Endothelial cell of umbilical vein (primary cell): ENCODE measurements at regions not wholly inside any gene's neighbourhood (a gene's known extent, or its start where the extent isn't known, plus 50 kb on each side); places are given as distances from the start of the nearest gene placed in this dataset.
"Not testable (repeated sequence)": the region's sequence is repeated elsewhere in the genome, so short reads cannot be mapped to it uniquely, and the experiment has no call there.

Source experiments
- BruUV-seq: library from RNA; stranded (reverse); fragments of 400-500 nt; replicated peaks from 2 replicates; lab custom pipeline; 2021; lab: Mats Ljungman, UMichigan
- CTCF ChIA-PET: fragments of 300-600, 350-600 bp; sonication (Branson Sonifier 250); formaldehyde crosslinking; loops from one replicate; lab custom pipeline; 2021; ENCODE audit warnings: antibody characterized with exemption, inconsistent platforms; lab: Charles Lee
- POLR2A ChIA-PET: fragments of 300-600, 350-600 bp; sonication (Branson Sonifier 250); formaldehyde crosslinking; loops from one replicate; lab custom pipeline; 2021; ENCODE audit warnings: antibody characterized with exemption, inconsistent platforms; lab: Charles Lee
- DNase-seq: peaks from one replicate; pipeline ENCODE4 v3.0.0-alpha.2; 2011; ENCODE audit warnings: low read depth, low spot score
- FAIRE-seq: peaks from 2 replicates; lab custom pipeline; 2011; peaks lifted over from hg19 to GRCh38; lab: Jason Lieb, UNC
- H2AFZ ChIP-seq: 2 replicates; pipeline ENCODE4 v1.6.0; 2012; ENCODE audit warnings: low read depth, low read length, control low read depth, inconsistent platforms
- H3K27ac ChIP-seq: 2 replicates; pipeline ENCODE4 v1.5.1; 2011; ENCODE audit warnings: low read depth, mild to moderate bottlenecking, control low read depth, low read length, moderate library complexity; ENCODE audit not compliant: insufficient read depth
- H3K27me3 ChIP-seq, 2 experiments: 2 replicates each; pipeline versions ENCODE4 v1.6.0 to v1.6.1; 2011; ENCODE audit warnings: low read length in 2 of 2, mixed read lengths in 1 of 2; ENCODE audit not compliant: control insufficient read depth in 2 of 2, insufficient read depth in 2 of 2
- H3K36me3 ChIP-seq, 2 experiments: 2 replicates in 1 of 2; 3 replicates in 1 of 2; pipeline ENCODE4 v1.5.1; 2011; ENCODE audit warnings: low read length in 2 of 2, mild to moderate bottlenecking in 1 of 2, moderate library complexity in 1 of 2; ENCODE audit not compliant: control insufficient read depth in 2 of 2, insufficient read depth in 2 of 2; ENCODE audit errors: extremely low read depth in 1 of 2
- H3K4me1 ChIP-seq: 3 replicates; pipeline ENCODE4 v1.5.1; 2011; ENCODE audit warnings: mild to moderate bottlenecking, low read length; ENCODE audit not compliant: control insufficient read depth, insufficient read depth; ENCODE audit errors: extremely low read depth
- H3K4me2 ChIP-seq: 2 replicates; pipeline ENCODE4 v1.6.1; 2011; ENCODE audit warnings: low read length, control low read depth, mixed read lengths; ENCODE audit not compliant: insufficient read depth
- H3K4me3 ChIP-seq, 3 experiments: fragments of 200-600 bp in 1 of 3; sonication (generic), shearing (Covaris generic) in 1 of 3; replicated peaks in 1 of 3; 2 replicates each; pipeline ENCODE4 v1.5.1; 2011 to 2016; ENCODE audit warnings: control low read depth in 3 of 3, low read length in 3 of 3, mild to moderate bottlenecking in 2 of 3, inconsistent platforms in 1 of 3, low read depth in 1 of 3, moderate library complexity in 1 of 3; ENCODE audit not compliant: insufficient read depth in 1 of 3
- H3K79me2 ChIP-seq: 2 replicates; pipeline ENCODE4 v1.6.0; 2012; ENCODE audit warnings: low read length, inconsistent platforms; ENCODE audit not compliant: control insufficient read depth, insufficient read depth
- H3K9ac ChIP-seq: replicated peaks from 2 replicates; pipeline ENCODE3; 2011; ENCODE audit warnings: low read length, control low read depth; ENCODE audit not compliant: insufficient read depth; ENCODE audit errors: extremely low read depth
- H3K9me1 ChIP-seq: replicated peaks from 3 replicates; pipeline ENCODE4 v1.6.0; 2011; ENCODE audit warnings: mild to moderate bottlenecking, low read length; ENCODE audit not compliant: control insufficient read depth, insufficient read depth; ENCODE audit errors: extremely low read depth
- H3K9me3 ChIP-seq: replicated peaks from 2 replicates; pipeline ENCODE4 v1.5.1; 2012; ENCODE audit warnings: low read length, inconsistent platforms; ENCODE audit not compliant: control insufficient read depth, insufficient read depth
- H4K20me1 ChIP-seq: replicated peaks from 2 replicates; pipeline ENCODE3; 2011; ENCODE audit warnings: mild to moderate bottlenecking, low read length; ENCODE audit not compliant: control insufficient read depth, insufficient read depth; ENCODE audit errors: extremely low read depth
- EZH2 ChIP-seq: IDR thresholded peaks from 2 replicates; pipeline ENCODE4 v1.6.1; 2012; ENCODE audit warnings: borderline replicate concordance, low read depth, mild to moderate bottlenecking, moderate library complexity, low read length, inconsistent platforms; ENCODE audit not compliant: severe bottlenecking
- FOS ChIP-seq: IDR thresholded peaks from 2 replicates; pipeline ENCODE4 v1.6.1; 2011; ENCODE audit warnings: mild to moderate bottlenecking, low read length, moderate library complexity, borderline replicate concordance; ENCODE audit not compliant: insufficient read depth
- GATA2 ChIP-seq: IDR thresholded peaks from 2 replicates; pipeline ENCODE4 v1.7.0; 2011; ENCODE audit warnings: low read depth, mild to moderate bottlenecking, moderate library complexity, mixed read lengths, low read length; ENCODE audit not compliant: insufficient read length, insufficient read depth
- JUN ChIP-seq: IDR thresholded peaks from 2 replicates; pipeline ENCODE4 v1.6.1; 2011; ENCODE audit warnings: borderline replicate concordance, low read depth; ENCODE audit not compliant: insufficient read length, insufficient read depth
- MYC ChIP-seq: IDR thresholded peaks from one replicate; pipeline ENCODE4 v1.6.1; 2011; ENCODE audit warnings: mild to moderate bottlenecking, low read depth, low read length
- POLR2A ChIP-seq: IDR thresholded peaks from 2 replicates; pipeline ENCODE4 v1.6.1; 2012; ENCODE audit warnings: low read depth, mild to moderate bottlenecking, control low read depth, low read length
- POLR2AphosphoS5 ChIP-seq: IDR thresholded peaks from 2 replicates; pipeline ENCODE4 v1.6.1; 2012; ENCODE audit warnings: low read depth, mild to moderate bottlenecking, control low read depth, low read length, moderate library complexity; ENCODE audit not compliant: insufficient read depth
- dilution Hi-C: fragments of 300-500 bp; cut with MboI; formaldehyde crosslinking; loops from one replicate; pipeline ENCODE4 v1.15.0; 2019; ENCODE audit warnings: low sequenced_read_pairs; ENCODE audit not compliant: extremely low pct_ligation_motif_present
- intact Hi-C: fragments of 100-400 bp; cut with micrococcal nuclease; formaldehyde crosslinking; loops from one replicate; pipeline ENCODE4 v1.10.0; 2022
- TF ChIP-seq, protein P1 (sequence below), 2 donors: IDR thresholded peaks; 1 replicate in 1 of 2; 2 replicates in 1 of 2; pipeline ENCODE4 v1.5.1; 2011; ENCODE audit warnings: low read length in 2 of 2, mild to moderate bottlenecking in 2 of 2, moderate library complexity in 2 of 2, control low read depth in 1 of 2, inconsistent platforms in 1 of 2, low read depth in 1 of 2; ENCODE audit not compliant: insufficient read depth in 1 of 2; ENCODE audit errors: extremely low read depth in 1 of 2
- TF ChIP-seq, protein P2 (sequence below): IDR thresholded peaks from 2 replicates; pipeline ENCODE4 v1.6.1; 2011; ENCODE audit not compliant: insufficient read depth, insufficient read length

DNA sequence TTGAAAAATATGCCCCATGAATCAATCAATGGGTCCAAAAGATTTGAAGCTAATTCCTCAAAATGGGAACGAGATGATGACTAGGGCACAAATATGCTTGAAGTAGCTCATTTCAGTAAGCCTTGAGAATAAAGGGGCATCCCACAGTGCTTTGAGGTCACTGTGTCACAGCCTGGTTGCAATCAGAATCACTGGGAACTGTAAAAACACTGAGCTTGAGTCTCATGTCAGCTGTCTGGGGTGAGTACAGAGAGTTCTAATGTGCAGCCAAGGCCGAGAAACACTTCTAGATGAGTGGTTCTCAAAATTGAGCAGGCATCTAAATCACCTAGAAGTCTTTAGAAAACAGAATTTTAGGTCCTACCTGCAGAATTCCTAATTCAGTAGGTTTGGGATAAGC lies 120.5 kb upstream of the EGFL6 start:
- no peak for TF ChIP-seq FOS
- TF ChIP-seq, protein P1, sequence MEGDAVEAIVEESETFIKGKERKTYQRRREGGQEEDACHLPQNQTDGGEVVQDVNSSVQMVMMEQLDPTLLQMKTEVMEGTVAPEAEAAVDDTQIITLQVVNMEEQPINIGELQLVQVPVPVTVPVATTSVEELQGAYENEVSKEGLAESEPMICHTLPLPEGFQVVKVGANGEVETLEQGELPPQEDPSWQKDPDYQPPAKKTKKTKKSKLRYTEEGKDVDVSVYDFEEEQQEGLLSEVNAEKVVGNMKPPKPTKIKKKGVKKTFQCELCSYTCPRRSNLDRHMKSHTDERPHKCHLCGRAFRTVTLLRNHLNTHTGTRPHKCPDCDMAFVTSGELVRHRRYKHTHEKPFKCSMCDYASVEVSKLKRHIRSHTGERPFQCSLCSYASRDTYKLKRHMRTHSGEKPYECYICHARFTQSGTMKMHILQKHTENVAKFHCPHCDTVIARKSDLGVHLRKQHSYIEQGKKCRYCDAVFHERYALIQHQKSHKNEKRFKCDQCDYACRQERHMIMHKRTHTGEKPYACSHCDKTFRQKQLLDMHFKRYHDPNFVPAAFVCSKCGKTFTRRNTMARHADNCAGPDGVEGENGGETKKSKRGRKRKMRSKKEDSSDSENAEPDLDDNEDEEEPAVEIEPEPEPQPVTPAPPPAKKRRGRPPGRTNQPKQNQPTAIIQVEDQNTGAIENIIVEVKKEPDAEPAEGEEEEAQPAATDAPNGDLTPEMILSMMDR (IDR thresholded peaks at IDR 0.05; ENCODE audit: extremely low read depth in 1 of 2, insufficient read depth in 1 of 2, low read depth in 1 of 2, low read length in 2 of 2), result no peak
- TF ChIP-seq JUN, result no peak
- no peak for TF ChIP-seq EZH2
- no peak for TF ChIP-seq GATA2
- TF ChIP-seq, protein P2, sequence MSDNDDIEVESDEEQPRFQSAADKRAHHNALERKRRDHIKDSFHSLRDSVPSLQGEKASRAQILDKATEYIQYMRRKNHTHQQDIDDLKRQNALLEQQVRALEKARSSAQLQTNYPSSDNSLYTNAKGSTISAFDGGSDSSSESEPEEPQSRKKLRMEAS, result no peak
- TF ChIP-seq POLR2A, result no peak
- no peak for TF ChIP-seq POLR2AphosphoS5
- TF ChIP-seq MYC, result no peak
- Histone ChIP-seq H3K36me3 (no peaks in the 10 kb centered on the region), H3K4me3 (no peak overlapping the region), H3K27me3 (no peaks in the 10 kb centered on the region), H3K9ac (no peak overlapping the region), H3K4me2 (no peak overlapping the region), H3K9me1 (no peaks in the 10 kb centered on the region), H3K79me2 (no peaks in the 10 kb centered on the region), H3K27ac (no peak overlapping the region), H4K20me1 (no peaks in the 10 kb centered on the region), H3K4me1 (no peaks in the 10 kb centered on the region), H2AFZ (no peak overlapping the region), H3K9me3 (no peaks in the 10 kb centered on the region)
- no peak for FAIRE-seq
- no TSS peak for BruUV-seq
- intact Hi-C loops, result no loop called here
- dilution Hi-C loops, result no loop called here
- POLR2A ChIA-PET, result no interaction called here
- CTCF ChIA-PET, result no interaction called here
- no peak for DNase-seq

DNA sequence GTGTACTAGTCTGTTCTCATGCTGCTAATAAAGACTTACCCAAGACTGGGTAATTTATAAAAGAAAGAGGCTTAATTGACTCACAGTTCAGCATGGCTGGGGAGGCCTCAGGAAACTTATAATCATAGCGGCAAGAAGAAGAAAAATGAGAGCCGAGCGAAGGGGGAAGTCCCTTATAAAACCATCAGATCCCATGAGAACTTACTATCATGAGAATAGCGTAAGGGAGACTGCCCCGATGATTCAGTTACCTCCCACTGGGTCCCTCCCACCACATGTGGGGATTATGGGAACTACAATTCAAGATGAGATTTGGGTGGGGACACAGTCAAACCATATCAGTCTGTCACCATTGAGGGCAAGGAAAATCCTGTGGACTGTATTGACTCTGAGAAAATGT lies 121.8 kb upstream of the ATXN3L start:
- H3K9me1 ChIP-seq, BruUV-seq, intact Hi-C loops, dilution Hi-C loops, H3K4me2 ChIP-seq, POLR2A ChIA-PET, H3K27me3 ChIP-seq, DNase-seq, H3K79me2 ChIP-seq, H3K9ac ChIP-seq, H2AFZ ChIP-seq, H3K4me1 ChIP-seq, H3K27ac ChIP-seq, H3K36me3 ChIP-seq, H3K9me3 ChIP-seq, H4K20me1 ChIP-seq, FAIRE-seq, H3K4me3 ChIP-seq: not testable (repeated sequence)
- CTCF ChIA-PET, result interaction anchor here (1.5 kb wide), 1 partner anchor 9 kb away, joined by 3 read pairs; no protein-coding TSS in a partner anchor
